HFFc6 (cell line): ENCODE measurements at regions not wholly inside any gene's neighbourhood (a gene's known extent, or its start where the extent isn't known, plus 50 kb on each side); places are given as distances from the start of the nearest gene placed in this dataset.

Experiments
- DNase-seq: peaks from one replicate; pipeline ENCODE4 v3.0.0-alpha.2; 2018
- H3K27ac Mint-ChIP-seq: 2 replicates; pipeline ENCODE4 v1.8.0; 2020; ENCODE audit warnings: mild to moderate bottlenecking, mixed read lengths
- H3K27me3 Mint-ChIP-seq: 2 replicates; pipeline ENCODE4 v1.8.0; 2021; ENCODE audit warnings: mild to moderate bottlenecking, moderate library complexity, mixed read lengths; ENCODE audit not compliant: insufficient read depth
- H3K36me3 Mint-ChIP-seq: 2 replicates; pipeline ENCODE4 v1.8.0; 2021; ENCODE audit warnings: low read depth, mixed read lengths
- H3K4me1 Mint-ChIP-seq: 2 replicates; pipeline ENCODE4 v1.8.0; 2020; ENCODE audit warnings: low read depth, mixed read lengths
- H3K4me3 Mint-ChIP-seq: 2 replicates; pipeline ENCODE4 v1.8.0; 2020; ENCODE audit warnings: mild to moderate bottlenecking, moderate library complexity, mixed read lengths
- H3K9me3 Mint-ChIP-seq: 2 replicates; pipeline ENCODE4 v1.8.0; 2020; ENCODE audit warnings: mild to moderate bottlenecking, mixed read lengths
- CTCF ChIP-seq: fragments of 200-600 bp; sonication (generic); IDR thresholded peaks from 2 replicates; pipeline ENCODE4 v1.5.0; 2021; ENCODE audit warnings: antibody characterized with exemption, mild to moderate bottlenecking

- Mint-ChIP-seq H3K4me1 (peaks cover 52% of the 10 kb centered on the region), H3K4me3 (no peak overlapping the region), H3K27ac (no peak overlapping the region), H3K27me3 (no peaks in the 10 kb centered on the region; the same call in none of the 2 replicates), H3K9me3 (no peaks in the 10 kb centered on the region), H3K36me3 (no peaks in the 10 kb centered on the region; the same call in 1 of the 2 replicates)
- no peak for DNase-seq
- no peak for TF ChIP-seq CTCF
These were observed 177.8 kb upstream of the PITX1 start for GRCh38 chr5:135211791-135212190.

- peak overlapping the region; percentile 35; the same call in 1 of the 2 replicates for H3K27ac Mint-ChIP-seq
- H3K36me3 Mint-ChIP-seq = no peaks in the 10 kb centered on the region; the same call in 1 of the 2 replicates
- DNase-seq = peak; percentile 25
- H3K9me3 Mint-ChIP-seq = no peaks in the 10 kb centered on the region
- H3K4me1 Mint-ChIP-seq = peaks cover 58% of the 10 kb centered on the region
- no peaks in the 10 kb centered on the region; the same call in none of the 2 replicates for H3K27me3 Mint-ChIP-seq
- H3K4me3 Mint-ChIP-seq = no peak overlapping the region
- TF ChIP-seq CTCF = no peak
These were observed 177.2 kb upstream of the PITX1 start for GRCh38 chr5:135211083-135211790.

GRCh38 chr5:135210286-135211055 lies 176.4 kb upstream of the PITX1 start:
- H3K27me3 Mint-ChIP-seq = no peaks in the 10 kb centered on the region; the same call in 1 of the 2 replicates
- no peak for DNase-seq

GRCh38 chr5:135208903-135209721 lies 175.1 kb upstream of the PITX1 start:
- Mint-ChIP-seq H3K4me3 (peak overlapping the region; percentile 56), H3K9me3 (peaks cover under 1% of the 10 kb centered on the region), H3K27me3 (no peaks in the 10 kb centered on the region), H3K27ac (peak overlapping the region; percentile 94), H3K4me1 (peaks cover 78% of the 10 kb centered on the region), H3K36me3 (peaks cover 2% of the 10 kb centered on the region)
- peak; percentile 70; the same call in 1 of the 2 replicates for TF ChIP-seq CTCF
- peak; percentile 95 for DNase-seq

More at GRCh38 chr5:135210286-135211055, 176.4 kb upstream of the PITX1 start:
- no peak overlapping the region for H3K4me3 Mint-ChIP-seq
- peak overlapping the region; percentile 94 for H3K27ac Mint-ChIP-seq
- TF ChIP-seq CTCF = no peak
- no peaks in the 10 kb centered on the region for H3K9me3 Mint-ChIP-seq
- no peaks in the 10 kb centered on the region; the same call in 1 of the 2 replicates for H3K36me3 Mint-ChIP-seq
- peaks cover 64% of the 10 kb centered on the region for H3K4me1 Mint-ChIP-seq

GRCh38 chr5:135208555-135208902 lies 174.5 kb upstream of the PITX1 start:
- no peak; the same call in 1 of the 2 replicates for TF ChIP-seq CTCF
- no peak for DNase-seq
- Mint-ChIP-seq H3K9me3 (peaks cover 6% of the 10 kb centered on the region), H3K36me3 (peaks cover 8% of the 10 kb centered on the region), H3K27me3 (no peaks in the 10 kb centered on the region), H3K4me3 (peak overlapping the region; percentile 24), H3K27ac (peak overlapping the region; percentile 94), H3K4me1 (peaks cover 83% of the 10 kb centered on the region)
